ENCODE measurements at regions not wholly inside any gene's neighbourhood (a gene's known extent, or its start where the extent isn't known, plus 50 kb on each side); places are given as distances from the start of the nearest gene placed in this dataset.

DNA sequence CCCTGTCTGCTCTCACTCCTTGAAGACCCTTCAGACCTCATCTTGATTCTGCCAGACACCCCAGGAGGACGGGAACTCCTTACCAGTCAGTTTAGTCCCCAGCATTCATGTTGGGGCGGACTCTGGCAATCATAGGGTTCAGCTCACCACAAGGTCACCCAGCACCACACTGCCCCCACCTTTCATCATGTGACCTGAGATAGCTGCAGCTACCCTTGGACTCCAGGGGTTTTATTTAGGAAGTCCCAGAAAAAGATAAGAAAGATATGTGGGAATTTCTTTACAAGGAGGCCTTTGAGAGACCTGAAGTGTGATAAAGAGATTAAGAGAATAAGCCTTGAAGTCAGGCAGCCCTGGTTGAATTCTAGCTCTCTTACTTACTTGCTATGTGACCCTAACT is 59.8 kb upstream of the NLK start:
- TF ChIP-seq, protein P1, sequence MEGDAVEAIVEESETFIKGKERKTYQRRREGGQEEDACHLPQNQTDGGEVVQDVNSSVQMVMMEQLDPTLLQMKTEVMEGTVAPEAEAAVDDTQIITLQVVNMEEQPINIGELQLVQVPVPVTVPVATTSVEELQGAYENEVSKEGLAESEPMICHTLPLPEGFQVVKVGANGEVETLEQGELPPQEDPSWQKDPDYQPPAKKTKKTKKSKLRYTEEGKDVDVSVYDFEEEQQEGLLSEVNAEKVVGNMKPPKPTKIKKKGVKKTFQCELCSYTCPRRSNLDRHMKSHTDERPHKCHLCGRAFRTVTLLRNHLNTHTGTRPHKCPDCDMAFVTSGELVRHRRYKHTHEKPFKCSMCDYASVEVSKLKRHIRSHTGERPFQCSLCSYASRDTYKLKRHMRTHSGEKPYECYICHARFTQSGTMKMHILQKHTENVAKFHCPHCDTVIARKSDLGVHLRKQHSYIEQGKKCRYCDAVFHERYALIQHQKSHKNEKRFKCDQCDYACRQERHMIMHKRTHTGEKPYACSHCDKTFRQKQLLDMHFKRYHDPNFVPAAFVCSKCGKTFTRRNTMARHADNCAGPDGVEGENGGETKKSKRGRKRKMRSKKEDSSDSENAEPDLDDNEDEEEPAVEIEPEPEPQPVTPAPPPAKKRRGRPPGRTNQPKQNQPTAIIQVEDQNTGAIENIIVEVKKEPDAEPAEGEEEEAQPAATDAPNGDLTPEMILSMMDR (IDR thresholded peaks at IDR 0.05) = no peak
- TF ChIP-seq EP300 (IDR thresholded peaks at IDR 0.05) (no peak), POLR2AphosphoS5 (IDR thresholded peaks at IDR 0.05) (no peak)
